ENCODE measurements at regions not wholly inside any gene's neighbourhood (a gene's known extent, or its start where the extent isn't known, plus 50 kb on each side); places are given as distances from the start of the nearest gene placed in this dataset.
"Not testable (repeated sequence)": the region's sequence is repeated elsewhere in the genome, so short reads cannot be mapped to it uniquely, and the experiment has no call there.

DNA sequence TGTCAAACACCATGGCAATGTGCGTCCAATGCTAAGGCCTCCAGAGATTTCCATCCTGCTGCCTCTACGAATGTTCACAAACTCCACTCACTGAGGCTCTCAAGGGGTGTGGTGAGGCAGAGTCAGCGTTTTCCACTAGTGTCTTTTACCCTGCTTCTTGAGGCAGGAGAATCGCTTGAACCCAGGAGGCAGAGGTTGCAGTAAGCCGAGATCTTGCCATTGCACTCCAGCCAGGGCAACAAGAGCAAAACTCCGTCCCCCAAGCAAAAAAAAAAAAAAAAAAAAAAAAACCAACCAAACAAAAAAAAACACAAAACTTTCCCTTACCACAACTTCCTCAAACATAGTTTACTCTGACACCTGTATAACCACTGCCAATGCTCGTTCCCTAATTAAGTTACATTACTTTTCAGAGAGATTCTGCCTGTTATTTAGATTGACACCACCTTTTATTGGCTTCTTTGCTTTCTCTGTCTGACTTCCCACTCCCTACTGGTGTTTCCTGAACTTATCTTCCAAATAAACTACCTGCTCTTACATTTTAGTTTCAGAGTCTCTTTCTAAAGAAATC lies 102.1 kb upstream of the ZNF746 start:
- Histone ChIP-seq H3F3A (replicated peaks; ENCODE audit: insufficient read depth) (peaks cover 7% of the 10 kb centered on the region), H3K79me2 (ENCODE audit: insufficient read depth) (no peaks in the 10 kb centered on the region), H3K9ac (no peak overlapping the region), H4K20me1 (ENCODE audit: insufficient read depth) (no peaks in the 10 kb centered on the region), H3K9me3 (no peaks in the 10 kb centered on the region), H3K4me2 (no peak overlapping the region), H3K27me3 (ENCODE audit: insufficient read depth) (no peaks in the 10 kb centered on the region), H3K4me1 (ENCODE audit: control insufficient read depth in 1 of 2, insufficient read depth in 2 of 2, low read depth in 1 of 2, low read length in 1 of 2) (no peaks in the 10 kb centered on the region), H2AFZ (ENCODE audit: low read depth) (no peak overlapping the region), H3K27ac (ENCODE audit: low read depth in 2 of 2, low read length in 1 of 2) (no peak overlapping the region), H3K4me3 (ENCODE audit: low read depth in 2 of 2, low read length in 1 of 2) (no peak overlapping the region), H3K36me3 (replicated peaks in 1 of 2; ENCODE audit: control insufficient read depth in 1 of 2, insufficient read depth in 2 of 2, low read length in 1 of 2) (peaks cover 59 to 65% of the 10 kb centered on the region in 2 experiments), H3K9me2 (no peaks in the 10 kb centered on the region)
- ChIA-PET CTCF (interaction anchor here (0.8 to 1.4 kb wide), 4 partner anchors 13 to 69 kb away, joined by 3 to 6 read pairs (median 3); no protein-coding TSS in a partner anchor), POLR2A (no interaction called here)
- WGBS (ENCODE audit: low lambda C conversion rate): 93% methylated on average over 7 of the region's 7 CpGs
- TF ChIP-seq JUND (IDR thresholded peaks at IDR 0.05) (no peak), SMC3 (IDR thresholded peaks at IDR 0.05; ENCODE audit: low read depth, low read length) (no peak), TCF12 (IDR thresholded peaks at IDR 0.05) (no peak)
- DNase-seq: no peak

DNA sequence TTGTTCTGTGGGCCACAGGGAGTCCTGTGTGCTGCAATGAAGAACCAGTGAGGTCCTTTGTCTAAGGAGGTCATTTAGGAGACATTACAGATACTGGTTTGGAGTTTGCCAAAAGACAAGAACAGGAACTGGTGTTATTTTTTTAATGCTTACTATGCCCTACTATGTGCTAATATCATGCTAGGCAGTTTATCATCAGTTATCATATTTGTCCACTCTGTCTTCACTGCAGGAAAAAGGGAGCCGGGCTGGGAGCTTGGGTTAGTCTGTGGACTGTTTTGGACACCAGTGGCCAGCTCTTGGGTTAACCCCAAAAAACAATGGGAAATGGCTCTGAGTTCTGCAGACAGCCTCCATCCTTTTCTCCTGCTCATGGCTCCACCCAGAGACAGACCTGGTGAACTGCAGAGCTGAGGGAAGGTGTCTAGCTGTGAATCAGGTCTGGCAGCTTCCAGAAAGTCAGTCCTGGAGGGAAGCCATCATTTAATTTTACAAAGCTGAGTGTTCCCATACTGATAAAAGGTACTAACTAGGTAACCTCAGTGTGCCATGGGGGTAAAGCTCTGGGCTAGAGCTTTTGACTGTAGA lies 101.2 kb upstream of the ZNF746 start:
- POLR2A ChIA-PET: no interaction called here
- TF ChIP-seq TCF12 (IDR thresholded peaks at IDR 0.05) (no peak), RAD21 (IDR thresholded peaks at IDR 0.05; ENCODE audit: low read length) (peak; percentile 59), RCOR1 (IDR thresholded peaks at IDR 0.05; ENCODE audit: low read length) (no peak), SMC3 (IDR thresholded peaks at IDR 0.05; ENCODE audit: low read depth, low read length) (peak; percentile 35)
- TF ChIP-seq, protein P1, sequence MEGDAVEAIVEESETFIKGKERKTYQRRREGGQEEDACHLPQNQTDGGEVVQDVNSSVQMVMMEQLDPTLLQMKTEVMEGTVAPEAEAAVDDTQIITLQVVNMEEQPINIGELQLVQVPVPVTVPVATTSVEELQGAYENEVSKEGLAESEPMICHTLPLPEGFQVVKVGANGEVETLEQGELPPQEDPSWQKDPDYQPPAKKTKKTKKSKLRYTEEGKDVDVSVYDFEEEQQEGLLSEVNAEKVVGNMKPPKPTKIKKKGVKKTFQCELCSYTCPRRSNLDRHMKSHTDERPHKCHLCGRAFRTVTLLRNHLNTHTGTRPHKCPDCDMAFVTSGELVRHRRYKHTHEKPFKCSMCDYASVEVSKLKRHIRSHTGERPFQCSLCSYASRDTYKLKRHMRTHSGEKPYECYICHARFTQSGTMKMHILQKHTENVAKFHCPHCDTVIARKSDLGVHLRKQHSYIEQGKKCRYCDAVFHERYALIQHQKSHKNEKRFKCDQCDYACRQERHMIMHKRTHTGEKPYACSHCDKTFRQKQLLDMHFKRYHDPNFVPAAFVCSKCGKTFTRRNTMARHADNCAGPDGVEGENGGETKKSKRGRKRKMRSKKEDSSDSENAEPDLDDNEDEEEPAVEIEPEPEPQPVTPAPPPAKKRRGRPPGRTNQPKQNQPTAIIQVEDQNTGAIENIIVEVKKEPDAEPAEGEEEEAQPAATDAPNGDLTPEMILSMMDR (IDR thresholded peaks at IDR 0.05): peak; percentile 50
- WGBS (ENCODE audit: low lambda C conversion rate): 100% methylated on average over 1 of the region's 1 CpG

DNA sequence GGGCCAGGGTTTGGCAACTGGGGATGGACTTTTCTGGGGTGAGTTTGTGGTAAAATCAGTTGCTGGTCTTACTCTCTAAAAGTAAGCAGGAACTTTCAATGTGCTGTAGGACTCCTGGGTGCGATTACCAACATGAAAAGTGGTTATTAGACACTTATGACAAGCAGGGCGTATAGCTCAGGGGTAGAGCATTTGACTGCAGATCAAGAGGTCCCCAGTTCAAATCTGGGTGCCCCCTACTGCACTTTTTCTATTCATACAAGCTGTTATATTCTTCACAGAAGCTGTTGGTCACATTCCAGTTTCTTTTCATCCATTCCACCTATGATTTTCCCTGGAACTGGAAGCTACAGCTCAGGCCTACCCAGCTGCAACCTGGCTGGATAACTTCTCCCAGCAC lies 100.2 kb upstream of the ZNF746 start:
- H3K27me3 ChIP-seq (ENCODE audit: insufficient read depth); H3K4me2 ChIP-seq; H3K4me1 ChIP-seq (ENCODE audit: control insufficient read depth in 1 of 2, insufficient read depth in 2 of 2, low read depth in 1 of 2, low read length in 1 of 2); H3K79me2 ChIP-seq (ENCODE audit: insufficient read depth); H2AFZ ChIP-seq (ENCODE audit: low read depth); H4K20me1 ChIP-seq (ENCODE audit: insufficient read depth); POLR2A ChIA-PET; H3K9ac ChIP-seq; H3F3A ChIP-seq (replicated peaks; ENCODE audit: insufficient read depth); H3K9me3 ChIP-seq; H3K9me2 ChIP-seq; H3K4me3 ChIP-seq (ENCODE audit: low read depth in 2 of 2, low read length in 1 of 2); DNase-seq; H3K27ac ChIP-seq (ENCODE audit: low read depth in 2 of 2, low read length in 1 of 2): not testable (repeated sequence)
- 100% methylated on average over 2 of the region's 2 CpGs for WGBS (ENCODE audit: low lambda C conversion rate)
- CTCF ChIA-PET: interaction anchor here (1.4 kb wide), 1 partner anchor 122 kb away, joined by 3 read pairs; no protein-coding TSS in a partner anchor
- peaks cover 52% of the 10 kb centered on the region in 2 experiments for H3K36me3 ChIP-seq (replicated peaks in 1 of 2; ENCODE audit: control insufficient read depth in 1 of 2, insufficient read depth in 2 of 2, low read length in 1 of 2)

More for the DNA sequence above, 101.2 kb upstream of the ZNF746 start:
- Histone ChIP-seq H2AFZ (ENCODE audit: low read depth) (no peak overlapping the region), H3K27ac (ENCODE audit: low read depth in 2 of 2, low read length in 1 of 2) (no peak overlapping the region), H3K9ac (no peak overlapping the region), H3K27me3 (ENCODE audit: insufficient read depth) (no peaks in the 10 kb centered on the region), H3K9me2 (no peaks in the 10 kb centered on the region), H3K4me3 (ENCODE audit: low read depth in 2 of 2, low read length in 1 of 2) (no peak overlapping the region), H3K79me2 (ENCODE audit: insufficient read depth) (no peaks in the 10 kb centered on the region), H3K9me3 (no peaks in the 10 kb centered on the region), H4K20me1 (ENCODE audit: insufficient read depth) (no peaks in the 10 kb centered on the region), H3K4me2 (no peak overlapping the region), H3K36me3 (replicated peaks in 1 of 2; ENCODE audit: control insufficient read depth in 1 of 2, insufficient read depth in 2 of 2, low read length in 1 of 2) (peaks cover 52 to 60% of the 10 kb centered on the region in 2 experiments), H3K4me1 (ENCODE audit: control insufficient read depth in 1 of 2, insufficient read depth in 2 of 2, low read depth in 1 of 2, low read length in 1 of 2) (no peaks in the 10 kb centered on the region), H3F3A (replicated peaks; ENCODE audit: insufficient read depth) (peaks cover 7% of the 10 kb centered on the region)
- CTCF ChIA-PET: interaction anchor here (0.7 to 1.4 kb wide), 8 partner anchors 10 to 338 kb away, joined by 3 to 6 read pairs (median 3); no protein-coding TSS in a partner anchor
- DNase-seq: peak; percentile 51
